Suppressor macrophage (primary cell): ENCODE measurements at regions not wholly inside any gene's neighbourhood (a gene's known extent, or its start where the extent isn't known, plus 50 kb on each side); places are given as distances from the start of the nearest gene placed in this dataset.
"Not testable (repeated sequence)": the region's sequence is repeated elsewhere in the genome, so short reads cannot be mapped to it uniquely, and the experiment has no call there.

Experiments
- DNase-seq, 4 experiments: peaks; one replicate each; pipeline ENCODE4 v3.0.0-alpha.2; 2020 to 2022

DNA sequence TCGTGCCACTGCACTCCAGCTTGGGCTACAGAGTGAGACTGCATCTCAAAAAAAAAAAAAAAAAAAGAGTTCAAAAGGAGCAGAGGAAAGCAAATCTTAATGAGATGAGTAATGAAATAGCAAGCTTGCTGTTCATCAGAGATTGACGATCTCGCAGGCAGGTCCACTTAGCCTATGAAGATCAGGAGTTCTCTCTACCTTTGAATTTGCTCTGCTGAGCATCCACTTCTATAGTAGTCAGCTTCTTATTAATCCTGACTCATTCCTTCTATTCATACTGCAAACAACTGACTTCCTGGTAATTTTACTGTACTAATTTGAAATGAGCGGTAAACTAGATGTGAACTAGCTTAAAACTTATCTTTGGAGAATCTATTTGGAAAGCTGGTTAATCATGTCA lies 1014.6 kb downstream of the GATA3 start:
- no peak for DNase-seq

DNA sequence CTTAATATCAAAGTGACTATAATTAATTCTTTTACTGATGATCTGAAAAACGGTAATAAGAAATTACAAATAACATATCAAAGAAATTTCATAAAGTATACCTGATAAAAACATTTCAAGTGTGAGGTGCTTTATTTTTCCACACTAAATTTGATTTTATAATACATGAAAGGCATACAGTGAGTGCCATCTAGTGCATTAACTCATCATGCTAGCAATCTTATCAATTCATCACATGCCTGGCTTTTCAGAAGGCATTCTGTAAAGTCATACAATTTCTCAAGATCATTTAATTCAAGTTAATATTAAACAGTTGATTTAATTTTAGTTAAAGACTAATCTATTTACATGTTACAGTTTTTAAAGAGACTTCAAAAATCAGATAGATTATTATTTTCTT lies 1020.9 kb downstream of the GATA3 start:
- DNase-seq = no peak

DNA sequence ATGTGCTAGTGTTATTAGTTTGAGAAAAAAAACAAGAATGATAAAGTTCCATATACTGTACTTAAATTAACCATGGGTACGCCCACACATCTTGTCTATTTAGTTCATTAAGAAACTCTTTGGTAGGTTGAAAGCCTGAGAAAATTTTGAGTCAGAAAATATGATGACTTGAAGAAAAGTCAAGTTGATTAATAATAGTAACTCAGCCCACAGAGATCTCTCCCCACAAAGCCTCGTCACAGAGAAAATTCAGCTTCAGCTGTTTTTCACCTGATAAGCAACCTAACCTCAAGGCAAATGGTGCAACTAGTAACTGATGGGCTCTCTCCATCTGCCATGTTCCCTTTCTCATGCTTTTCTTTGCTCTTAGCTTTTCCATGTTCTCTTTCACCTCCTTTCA lies 1021.6 kb downstream of the GATA3 start:
- DNase-seq = no peak

DNA sequence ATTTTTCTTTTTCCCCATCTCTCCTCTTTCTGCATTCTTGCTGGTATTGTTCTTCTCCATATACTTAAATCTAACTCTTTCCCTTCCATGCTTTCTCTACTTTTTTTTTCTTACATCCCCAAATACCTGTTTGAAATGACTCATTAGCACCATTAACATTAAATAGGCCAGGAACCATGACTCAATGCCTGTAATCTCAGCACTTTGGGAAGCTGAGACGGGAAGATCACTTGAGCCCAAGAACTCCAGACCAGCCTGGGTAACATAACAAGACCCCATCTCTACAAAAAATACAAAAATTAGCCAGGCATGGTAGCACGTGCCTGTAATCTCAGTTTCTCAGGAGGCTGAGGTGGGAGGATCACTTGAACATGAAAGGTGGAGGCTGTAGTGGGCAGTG lies 1026.8 kb downstream of the GATA3 start:
- no peak for DNase-seq

DNA sequence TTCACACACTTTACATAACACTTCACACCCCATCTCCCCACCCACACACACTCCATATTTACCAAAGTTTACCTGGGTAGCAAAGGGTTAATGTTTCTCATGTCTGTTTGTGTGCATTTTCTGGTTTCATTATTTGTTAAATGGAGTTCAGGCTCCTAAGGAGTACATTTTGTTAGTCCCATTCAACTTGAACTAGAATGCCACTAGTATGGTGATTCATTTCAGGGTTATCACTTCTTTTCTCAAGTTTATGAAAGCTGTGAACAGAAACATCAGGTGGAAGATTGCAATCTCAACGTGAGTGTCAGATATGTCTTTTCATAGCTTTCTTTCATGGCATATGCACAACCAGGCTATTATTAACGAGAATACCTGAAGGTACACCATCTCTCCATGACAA lies 1027.5 kb downstream of the GATA3 start:
- no peak for DNase-seq

DNA sequence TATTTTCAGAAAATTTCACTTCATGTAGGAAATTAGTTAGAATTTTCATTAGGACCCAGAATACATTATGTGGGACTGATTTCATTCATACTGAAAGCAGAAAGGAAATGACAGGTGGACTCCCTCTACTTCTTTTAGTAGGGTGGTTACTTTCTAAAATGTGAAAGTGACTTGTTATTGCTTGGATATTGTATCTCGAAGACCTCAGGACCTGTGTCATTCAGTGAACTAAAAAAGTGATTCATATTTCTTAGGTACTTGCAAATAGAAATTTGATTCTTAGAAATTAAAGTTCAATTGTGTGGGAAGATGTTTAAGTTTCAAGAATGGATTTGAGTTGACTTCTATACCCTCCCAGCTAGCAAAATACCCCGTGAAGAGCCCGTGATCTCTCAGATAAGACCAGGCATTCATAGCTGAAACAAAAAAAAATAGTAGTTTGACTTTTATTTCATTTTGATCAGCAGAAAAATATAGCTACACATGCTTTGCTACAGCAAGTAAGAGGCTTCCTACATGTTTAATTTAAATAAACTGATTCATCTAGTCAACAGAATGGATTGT lies 1037.1 kb downstream of the GATA3 start:
- no peak for DNase-seq

DNA sequence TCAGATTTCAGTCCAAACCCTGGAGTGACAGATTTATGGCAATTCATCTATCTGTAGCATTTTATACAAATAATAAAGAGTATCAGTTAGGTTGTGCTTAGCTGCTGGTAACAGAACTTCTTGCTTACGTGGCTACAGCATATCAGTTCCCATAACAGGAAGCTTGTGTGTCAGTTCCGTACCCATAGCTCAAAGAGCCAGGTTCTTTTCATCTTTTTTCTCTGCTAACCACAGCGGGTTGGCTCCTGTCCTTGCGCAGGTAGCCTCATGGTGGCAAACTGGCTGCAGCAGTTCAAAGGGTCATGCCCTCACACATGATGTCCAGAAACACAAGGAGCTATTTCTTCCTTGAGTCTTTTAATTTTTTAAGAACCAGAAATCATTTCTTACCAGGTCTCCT lies 1041.8 kb downstream of the GATA3 start:
- DNase-seq = no peak

DNA sequence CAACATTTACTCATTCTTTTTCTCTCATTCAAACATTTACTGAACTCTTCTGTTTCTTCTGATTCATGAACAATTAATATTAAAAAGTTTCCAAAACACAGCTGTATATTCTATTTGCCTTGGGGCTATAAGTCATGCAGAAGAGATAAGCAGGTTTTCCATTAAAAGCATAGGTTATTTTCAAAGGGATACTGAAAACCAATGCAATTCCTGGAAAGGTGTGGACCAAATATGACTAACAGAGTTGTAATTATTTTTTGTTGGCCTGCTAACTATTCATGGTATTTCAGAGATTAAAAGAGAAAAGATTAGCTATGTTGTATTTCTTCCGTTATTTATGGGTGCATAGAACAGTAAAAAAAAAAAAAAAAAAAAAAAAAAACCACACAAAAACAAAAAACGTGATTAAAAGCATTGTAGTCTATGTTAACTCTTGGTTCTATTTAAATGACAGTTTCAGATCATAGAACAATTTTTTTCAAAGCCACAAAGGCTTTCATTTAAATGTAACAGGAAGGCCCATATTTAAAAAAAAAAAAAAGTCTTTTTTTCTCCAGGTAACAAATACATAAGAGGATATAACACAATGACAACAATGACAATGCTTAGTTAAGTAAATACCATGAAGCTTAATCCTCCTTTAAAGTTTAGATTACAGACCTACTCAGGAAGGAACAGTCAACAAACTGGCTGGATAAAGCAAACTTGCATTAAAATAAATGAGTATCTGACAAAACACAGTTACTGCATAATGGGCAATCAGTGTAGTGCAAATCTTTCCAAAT lies 1042.9 kb downstream of the GATA3 start:
- DNase-seq = no peak

DNA sequence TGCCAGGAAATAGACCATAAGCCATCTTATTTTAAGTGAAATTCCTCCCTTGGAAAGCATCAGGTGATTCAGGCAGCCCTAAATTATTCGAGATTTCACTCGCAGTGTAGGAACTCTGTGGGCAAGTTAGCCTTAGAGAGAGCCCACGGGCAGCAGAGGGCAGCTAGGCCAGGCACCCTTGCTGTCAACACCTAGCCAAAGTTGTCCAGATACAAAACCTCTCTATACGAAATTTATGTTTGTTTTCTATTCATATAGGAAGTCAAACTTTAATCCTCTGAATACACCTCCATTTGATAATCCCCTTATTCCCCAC lies 1043.5 kb downstream of the GATA3 start:
- no peak for DNase-seq

DNA sequence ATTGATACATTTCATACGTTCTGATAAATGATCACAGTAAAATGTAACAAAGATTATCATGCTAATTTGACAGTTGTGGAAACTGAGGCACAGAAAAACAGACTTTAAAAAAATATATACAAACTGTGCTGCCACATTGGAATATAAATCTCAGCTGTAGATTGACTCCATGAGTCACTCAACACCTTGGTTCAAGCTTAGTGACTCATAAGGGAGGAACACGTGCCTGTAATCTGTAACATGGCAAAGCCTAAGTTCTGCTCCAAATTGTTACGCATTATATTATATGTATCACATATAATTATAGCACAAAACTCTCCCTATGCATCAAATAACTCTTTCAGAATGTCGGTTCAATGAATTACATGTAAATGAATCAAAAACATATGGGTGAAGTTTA lies 1047.5 kb downstream of the GATA3 start:
- DNase-seq = no peak

DNA sequence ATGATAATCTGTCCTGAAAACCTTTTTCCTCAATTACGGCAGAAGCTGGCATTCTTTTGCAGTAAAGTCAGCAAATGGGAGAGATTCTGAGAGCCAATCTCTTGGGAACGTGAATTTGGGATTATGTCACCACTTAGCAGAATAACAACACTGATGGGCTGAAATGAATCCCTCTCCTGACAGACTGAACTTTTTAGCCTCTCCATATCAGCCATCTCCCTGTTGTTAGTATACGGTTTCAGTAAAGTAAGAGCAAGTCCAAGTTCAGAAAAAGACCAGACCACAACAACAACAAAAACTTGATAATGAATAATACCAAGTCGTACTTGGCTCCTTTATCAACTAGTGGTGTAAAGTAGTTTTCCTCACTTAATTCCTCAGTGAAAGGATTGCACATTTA lies 1048.8 kb downstream of the GATA3 start:
- DNase-seq = no peak

DNA sequence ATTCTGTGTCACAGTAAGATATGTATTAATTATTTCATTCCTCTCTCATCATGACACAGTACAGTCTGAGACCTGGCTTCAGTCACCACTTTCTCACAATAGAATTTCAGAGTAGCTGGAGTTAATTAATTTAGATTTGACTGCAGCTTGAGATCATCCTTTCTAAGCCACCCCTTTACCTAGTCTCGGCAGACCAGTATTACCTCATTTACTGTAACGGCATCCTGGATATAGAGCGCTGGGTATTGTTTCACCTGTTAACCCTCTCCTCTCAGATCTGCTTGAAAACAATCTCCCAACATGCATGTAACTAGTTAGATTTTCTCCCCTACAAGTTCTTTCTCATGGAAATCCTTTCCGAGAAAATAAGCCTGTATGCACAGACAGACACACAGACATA lies 1057.5 kb downstream of the GATA3 start:
- DNase-seq = no peak

DNA sequence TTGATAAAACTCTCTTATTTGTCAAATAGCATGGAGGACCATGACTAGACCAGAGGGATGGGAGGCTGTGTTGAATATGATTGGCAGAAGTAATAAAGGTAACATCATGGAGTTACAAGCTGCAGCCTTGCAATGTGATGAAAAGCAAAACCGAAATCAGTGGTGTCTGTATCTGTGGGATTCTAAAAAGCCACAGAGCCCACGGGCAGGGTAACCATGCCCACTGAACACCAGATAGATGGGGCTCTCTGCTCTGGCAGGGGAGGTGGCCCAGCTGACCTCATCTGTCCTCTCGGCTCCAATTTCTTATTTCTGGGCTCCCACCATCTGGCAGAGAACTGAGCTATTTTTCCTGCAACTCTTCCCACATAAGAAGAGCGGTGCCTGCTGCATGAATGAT lies 1072.2 kb downstream of the GATA3 start:
- no peak for DNase-seq

DNA sequence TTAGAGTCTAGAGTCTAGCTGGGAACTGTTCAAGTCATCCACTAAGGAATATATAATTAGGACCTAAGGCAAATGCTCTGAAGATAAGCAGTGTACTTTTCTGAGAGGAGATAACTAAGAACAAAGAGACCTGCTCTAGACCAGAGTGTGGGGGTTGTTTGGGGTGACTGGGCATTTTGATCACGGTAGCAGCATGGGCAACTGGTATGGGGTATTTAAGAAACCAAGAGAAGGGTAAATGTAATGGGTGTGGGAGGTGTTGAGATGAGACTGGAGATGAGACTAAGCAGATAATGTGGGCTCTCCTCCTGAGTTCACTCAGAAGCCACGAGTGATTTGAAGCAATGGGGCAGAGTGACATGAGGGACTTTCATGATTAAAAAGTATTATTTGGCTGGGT lies 1082.9 kb downstream of the GATA3 start:
- DNase-seq = no peak

DNA sequence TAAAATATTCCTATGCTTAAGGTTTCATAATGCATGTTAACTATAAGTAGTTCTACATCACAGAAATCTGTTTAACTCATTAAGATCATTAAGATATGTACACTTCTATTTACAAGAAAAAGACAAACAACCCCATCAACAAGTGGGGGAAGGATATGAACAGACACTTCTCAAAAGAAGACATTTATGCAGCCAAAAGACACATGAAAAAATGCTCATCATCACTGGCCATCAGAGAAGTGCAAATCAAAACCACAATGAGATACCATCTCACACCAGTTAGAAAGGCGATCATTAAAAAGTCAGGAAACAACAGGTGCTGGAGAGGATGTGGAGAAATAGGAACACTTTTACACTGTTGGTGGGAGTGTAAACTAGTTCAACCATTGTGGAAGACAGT lies 1084.3 kb downstream of the GATA3 start:
- DNase-seq = not testable (repeated sequence)

DNA sequence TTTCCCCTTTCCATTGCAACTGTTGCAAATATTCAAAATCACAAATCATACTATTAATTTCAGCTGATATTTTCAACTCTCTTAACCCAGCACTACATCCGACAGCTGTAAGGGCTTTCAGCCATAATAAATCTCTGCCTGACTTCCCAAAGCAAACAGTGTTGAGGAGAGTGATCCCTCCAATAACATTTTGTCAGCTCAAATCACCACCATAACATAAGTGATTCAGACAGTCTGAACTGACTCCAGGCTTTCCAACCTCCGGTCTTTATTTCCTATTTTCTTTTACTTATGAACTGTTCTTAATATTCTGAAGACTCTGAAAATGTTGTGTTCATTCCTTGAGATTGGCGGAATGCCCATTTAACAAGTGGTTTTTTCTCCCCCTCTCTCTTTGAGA lies 1085.9 kb downstream of the GATA3 start:
- DNase-seq = no peak

DNA sequence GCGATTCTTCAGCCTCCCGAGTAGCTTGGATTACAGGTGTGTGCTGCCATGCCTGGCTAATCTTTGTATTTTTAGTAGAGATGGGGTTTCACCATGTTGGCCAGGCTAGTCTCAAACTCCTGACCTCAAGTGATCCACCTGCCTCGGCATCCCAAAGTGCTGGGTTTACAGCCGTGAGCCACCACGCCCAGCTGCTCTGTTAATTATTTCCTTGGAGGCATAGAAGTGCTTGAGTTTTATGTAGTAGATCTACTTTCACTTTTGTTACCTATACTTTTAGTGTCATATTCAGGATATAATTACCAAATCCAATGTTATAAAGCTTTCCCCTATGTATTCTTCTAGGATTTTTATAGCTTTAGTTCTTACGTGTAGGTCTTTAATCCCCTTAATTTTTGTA lies 1093.0 kb downstream of the GATA3 start:
- no peak for DNase-seq

DNA sequence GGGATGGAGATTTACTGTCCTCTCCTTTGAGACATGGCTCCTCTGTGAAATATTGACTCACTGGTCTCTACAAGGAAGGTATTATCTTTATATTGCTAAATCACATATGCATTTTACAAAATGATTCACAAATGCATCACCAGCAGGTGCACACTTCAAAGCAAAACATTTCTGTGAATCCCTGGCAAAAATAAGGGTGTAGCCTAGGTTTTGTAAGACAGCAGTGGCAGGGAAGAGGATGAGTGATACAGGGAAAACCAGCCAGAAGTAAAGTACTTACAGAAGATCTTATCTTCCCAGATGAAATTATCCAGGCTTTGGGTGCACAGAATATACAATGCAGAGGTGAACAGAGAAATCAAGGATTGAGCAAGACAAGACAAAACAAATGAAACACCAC lies 1094.6 kb downstream of the GATA3 start:
- no peak for DNase-seq

DNA sequence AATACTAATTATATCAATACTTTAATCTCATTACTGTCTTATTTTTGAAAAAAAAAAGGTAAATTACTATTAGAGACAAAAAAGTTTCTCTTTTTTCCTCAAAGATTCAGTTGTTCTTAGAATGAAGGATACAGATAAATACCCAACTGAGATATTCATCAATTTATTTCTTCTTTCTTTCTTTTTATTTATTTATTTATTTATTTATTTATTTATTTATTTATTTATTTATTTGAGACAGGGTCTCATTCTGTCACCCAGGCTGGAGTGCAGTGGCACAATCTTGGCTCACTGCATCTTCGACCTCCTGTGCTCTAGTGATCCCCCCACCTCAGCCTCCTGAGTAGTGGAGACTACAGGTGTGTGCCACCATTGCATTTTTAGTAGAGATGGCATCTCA lies 1098.6 kb downstream of the GATA3 start:
- not testable (repeated sequence) for DNase-seq

DNA sequence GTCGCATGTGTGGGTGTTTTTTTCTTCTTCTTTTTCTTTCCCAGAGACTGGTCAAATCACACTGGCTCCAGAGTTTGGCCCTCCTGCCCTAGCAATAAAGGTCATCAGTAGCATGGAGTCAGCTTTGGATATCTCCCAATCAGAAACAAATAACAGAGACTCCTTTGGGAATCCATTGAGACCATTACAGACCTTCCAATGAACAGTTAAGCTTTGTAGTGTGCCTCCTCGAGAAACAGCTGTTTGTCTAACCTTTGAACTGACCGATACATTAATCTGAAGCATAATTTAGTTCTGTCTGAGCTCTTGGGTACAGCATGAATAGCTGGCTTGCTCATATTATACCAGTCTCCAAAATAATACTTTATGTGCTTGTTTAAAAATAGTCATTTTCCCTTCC lies 1103.2 kb downstream of the GATA3 start:
- no peak for DNase-seq

DNA sequence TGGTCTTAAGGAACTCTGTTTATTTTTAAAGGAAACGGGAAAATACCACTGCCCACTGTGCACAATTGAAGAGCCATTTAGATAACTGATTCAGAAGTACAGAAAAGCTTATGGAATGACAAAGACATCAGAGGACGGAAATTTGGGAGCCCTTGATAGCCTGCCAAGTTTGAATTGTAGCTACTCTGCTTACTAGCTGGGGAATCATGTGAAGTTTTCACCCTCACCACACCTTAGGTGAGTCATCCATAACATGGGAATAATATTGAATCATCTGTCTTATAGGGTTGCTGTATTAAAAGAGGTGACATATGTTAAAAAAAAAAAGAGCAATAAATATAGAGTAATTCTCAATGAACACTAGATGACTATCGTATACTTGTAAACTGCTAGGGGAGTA lies 1104.2 kb downstream of the GATA3 start:
- DNase-seq = no peak

DNA sequence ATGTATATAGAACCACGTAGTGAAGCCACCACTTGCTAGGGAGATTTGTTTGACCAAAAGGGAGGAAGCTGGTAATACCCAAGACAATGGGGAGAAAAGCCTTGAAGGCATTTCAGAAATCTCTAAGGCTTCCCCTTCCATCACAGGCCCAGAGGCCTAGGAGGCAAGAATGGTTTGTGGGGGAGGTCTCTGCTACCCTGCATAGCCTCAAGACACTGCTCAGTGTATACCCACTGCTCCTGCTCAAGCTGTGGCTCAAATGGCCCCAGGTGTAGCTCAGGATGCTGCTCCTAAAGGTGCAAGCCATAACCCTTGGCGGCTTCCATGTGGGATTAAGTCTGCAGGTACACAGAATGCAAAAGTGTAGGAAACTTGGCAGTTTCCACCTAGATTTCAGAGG lies 1105.8 kb downstream of the GATA3 start:
- DNase-seq = no peak

DNA sequence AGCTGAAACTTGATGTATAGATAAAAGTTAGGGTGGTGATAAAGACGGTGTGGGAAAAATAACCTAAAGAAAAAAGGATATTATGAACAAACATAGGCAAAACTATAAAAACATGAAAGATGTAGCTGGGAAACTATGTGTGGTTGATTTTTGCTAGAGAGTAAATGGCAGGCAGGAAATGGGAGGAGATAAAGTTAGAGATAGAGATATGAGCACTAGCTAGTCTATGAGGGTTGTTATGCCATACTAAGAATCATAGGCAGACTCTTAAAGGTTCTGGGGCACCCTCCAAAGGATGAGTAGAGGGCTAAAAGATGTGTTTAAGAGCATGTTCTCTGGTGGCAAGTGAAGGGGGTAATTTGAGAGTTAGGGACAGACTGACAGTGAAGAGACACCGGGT lies 1109.2 kb downstream of the GATA3 start:
- DNase-seq = no peak

DNA sequence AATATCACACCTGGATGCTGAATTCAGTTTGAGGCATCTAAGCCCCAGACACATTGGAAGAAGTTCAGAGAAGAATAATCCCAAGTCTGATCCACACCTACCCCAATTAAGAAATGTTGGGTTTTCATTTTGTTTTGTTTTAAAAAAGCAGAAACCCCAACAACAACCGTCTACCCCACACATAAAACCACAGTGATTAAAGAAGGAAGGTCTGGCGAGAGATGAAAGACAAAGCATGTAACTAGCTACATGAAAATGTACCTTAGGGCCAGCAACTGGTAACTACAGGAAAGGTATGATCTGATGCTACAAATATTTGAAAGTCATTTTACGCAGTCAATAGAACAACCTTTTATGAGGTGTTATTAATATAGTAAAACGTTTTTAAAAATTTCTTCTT lies 1112.3 kb downstream of the GATA3 start:
- DNase-seq = no peak

DNA sequence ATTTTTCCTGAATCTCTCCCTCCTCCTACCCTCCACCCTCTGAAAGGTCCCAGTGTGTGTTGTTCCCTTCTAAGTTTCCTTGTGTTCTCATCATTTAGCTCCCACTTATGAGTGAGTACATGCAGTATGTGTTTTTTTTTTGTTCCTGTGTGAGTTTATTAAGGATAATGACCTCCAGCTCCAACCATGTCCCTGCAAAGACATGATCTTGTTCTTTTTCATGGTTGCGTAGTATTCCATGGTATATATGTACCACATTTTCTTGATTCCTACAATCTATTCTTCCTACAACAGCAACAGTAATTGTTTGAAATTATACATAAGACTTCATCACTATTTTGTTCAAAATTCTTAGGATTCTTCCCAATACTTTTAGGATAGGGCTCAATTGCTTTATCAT lies 1117.8 kb downstream of the GATA3 start:
- DNase-seq = no peak
